Vagina (tissue), 2 donors: ENCODE measurements at regions not wholly inside any gene's neighbourhood (a gene's known extent, or its start where the extent isn't known, plus 50 kb on each side); places are given as distances from the start of the nearest gene placed in this dataset.

Experiments
- DNase-seq, 2 donors: peaks; one replicate each; pipeline ENCODE4 v3.0.0-alpha.2; 2017; ENCODE audit errors: extremely low spot score in 2 of 2
- H3K27ac ChIP-seq: fragments of 200-600 bp; sonication (generic); one replicate; pipeline ENCODE4 v1.5.1; 2019
- H3K27me3 ChIP-seq: fragments of 200-600 bp; sonication (generic); one replicate; pipeline ENCODE4 v1.5.1; 2019
- H3K36me3 ChIP-seq, 2 donors: fragments of 200-600 bp; sonication (generic); one replicate each; pipeline ENCODE4 v1.5.1; 2017 to 2019
- H3K4me1 ChIP-seq: fragments of 200-600 bp; sonication (generic); one replicate; pipeline ENCODE4 v1.5.1; 2019
- H3K4me3 ChIP-seq, 2 donors: fragments of 200-600 bp; sonication (generic); 1 replicate in 1 of 2; 2 replicates in 1 of 2; pipeline ENCODE4 v1.5.1; 2016 to 2019
- H3K9me3 ChIP-seq: fragments of 200-600 bp; sonication (generic); one replicate; pipeline ENCODE4 v1.5.1; 2019
- POLR2A ChIP-seq, 2 donors: fragments of 450-650 bp; IDR thresholded peaks; one replicate each; pipeline ENCODE4 v1.6.1; 2017; ENCODE audit warnings: antibody characterized with exemption in 2 of 2, mild to moderate bottlenecking in 2 of 2, moderate library complexity in 2 of 2
- POLR2AphosphoS5 ChIP-seq, 2 donors: sonication (generic); formaldehyde crosslinking; IDR thresholded peaks; one replicate each; pipeline ENCODE4 v1.9.0; 2017; ENCODE audit warnings: antibody characterized with exemption in 2 of 2, mild to moderate bottlenecking in 2 of 2, low read depth in 1 of 2; ENCODE audit not compliant: insufficient read depth in 1 of 2
- intact Hi-C: fragments of 100-400 bp; cut with DNase I; formaldehyde crosslinking; loops from one replicate; pipeline ENCODE4 v1.15.1; 2023
- TF ChIP-seq, protein P1 (sequence below), 3 experiments: fragments of 450-650 bp in 2 of 3; fragments of 200-600 bp in 1 of 3; sonication (generic) in 1 of 3; IDR thresholded peaks; one replicate each; pipeline ENCODE4 v1.5.1; 2017 to 2019; ENCODE audit warnings: antibody characterized with exemption in 3 of 3, mild to moderate bottlenecking in 2 of 3, moderate library complexity in 2 of 3

GRCh38 chr5:155480731-155481131, 467.2 kb downstream of the KIF4B start:
- Histone ChIP-seq H3K27ac (no peak overlapping the region), H3K36me3 (no peaks in the 10 kb centered on the region)
- DNase-seq, result no peak

GRCh38 chr5:155481182-155481581, 467.6 kb downstream of the KIF4B start:
- H3K27me3 ChIP-seq, result no peaks in the 10 kb centered on the region
- TF ChIP-seq POLR2A (IDR thresholded peaks at IDR 0.05), result no peak
- no peak for TF ChIP-seq POLR2AphosphoS5 (IDR thresholded peaks at IDR 0.05; ENCODE audit: insufficient read depth in 1 of 2, low read depth in 1 of 2)
- TF ChIP-seq, protein P1, sequence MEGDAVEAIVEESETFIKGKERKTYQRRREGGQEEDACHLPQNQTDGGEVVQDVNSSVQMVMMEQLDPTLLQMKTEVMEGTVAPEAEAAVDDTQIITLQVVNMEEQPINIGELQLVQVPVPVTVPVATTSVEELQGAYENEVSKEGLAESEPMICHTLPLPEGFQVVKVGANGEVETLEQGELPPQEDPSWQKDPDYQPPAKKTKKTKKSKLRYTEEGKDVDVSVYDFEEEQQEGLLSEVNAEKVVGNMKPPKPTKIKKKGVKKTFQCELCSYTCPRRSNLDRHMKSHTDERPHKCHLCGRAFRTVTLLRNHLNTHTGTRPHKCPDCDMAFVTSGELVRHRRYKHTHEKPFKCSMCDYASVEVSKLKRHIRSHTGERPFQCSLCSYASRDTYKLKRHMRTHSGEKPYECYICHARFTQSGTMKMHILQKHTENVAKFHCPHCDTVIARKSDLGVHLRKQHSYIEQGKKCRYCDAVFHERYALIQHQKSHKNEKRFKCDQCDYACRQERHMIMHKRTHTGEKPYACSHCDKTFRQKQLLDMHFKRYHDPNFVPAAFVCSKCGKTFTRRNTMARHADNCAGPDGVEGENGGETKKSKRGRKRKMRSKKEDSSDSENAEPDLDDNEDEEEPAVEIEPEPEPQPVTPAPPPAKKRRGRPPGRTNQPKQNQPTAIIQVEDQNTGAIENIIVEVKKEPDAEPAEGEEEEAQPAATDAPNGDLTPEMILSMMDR (IDR thresholded peaks at IDR 0.05), result no peak
- no peaks in the 10 kb centered on the region for H3K36me3 ChIP-seq
- no peaks in the 10 kb centered on the region for H3K9me3 ChIP-seq
- H3K27ac ChIP-seq, result no peak overlapping the region
- H3K4me3 ChIP-seq, result no peak overlapping the region
- intact Hi-C loops, result no loop called here
- no peaks in the 10 kb centered on the region for H3K4me1 ChIP-seq
- no peak for DNase-seq

More at GRCh38 chr5:155480731-155481131, 467.2 kb downstream of the KIF4B start:
- intact Hi-C loops, result no loop called here
- no peaks in the 10 kb centered on the region for H3K4me1 ChIP-seq
- no peak overlapping the region for H3K4me3 ChIP-seq
- TF ChIP-seq, protein P1 (IDR thresholded peaks at IDR 0.05), result no peak
- TF ChIP-seq POLR2AphosphoS5 (IDR thresholded peaks at IDR 0.05; ENCODE audit: insufficient read depth in 1 of 2, low read depth in 1 of 2) (no peak), POLR2A (IDR thresholded peaks at IDR 0.05) (no peak)
- no peaks in the 10 kb centered on the region for H3K27me3 ChIP-seq
- no peaks in the 10 kb centered on the region for H3K9me3 ChIP-seq

GRCh38 chr5:155482428-155482827, 468.9 kb downstream of the KIF4B start:
- Histone ChIP-seq H3K27me3 (no peaks in the 10 kb centered on the region), H3K4me1 (no peaks in the 10 kb centered on the region), H3K27ac (no peak overlapping the region), H3K36me3 (no peaks in the 10 kb centered on the region), H3K4me3 (no peak overlapping the region), H3K9me3 (no peaks in the 10 kb centered on the region)
- DNase-seq, result no peak
- intact Hi-C loops, result no loop called here
- TF ChIP-seq, protein P1 (IDR thresholded peaks at IDR 0.05), result no peak
- TF ChIP-seq POLR2AphosphoS5 (IDR thresholded peaks at IDR 0.05; ENCODE audit: insufficient read depth in 1 of 2, low read depth in 1 of 2) (no peak), POLR2A (IDR thresholded peaks at IDR 0.05) (no peak)

DNA sequence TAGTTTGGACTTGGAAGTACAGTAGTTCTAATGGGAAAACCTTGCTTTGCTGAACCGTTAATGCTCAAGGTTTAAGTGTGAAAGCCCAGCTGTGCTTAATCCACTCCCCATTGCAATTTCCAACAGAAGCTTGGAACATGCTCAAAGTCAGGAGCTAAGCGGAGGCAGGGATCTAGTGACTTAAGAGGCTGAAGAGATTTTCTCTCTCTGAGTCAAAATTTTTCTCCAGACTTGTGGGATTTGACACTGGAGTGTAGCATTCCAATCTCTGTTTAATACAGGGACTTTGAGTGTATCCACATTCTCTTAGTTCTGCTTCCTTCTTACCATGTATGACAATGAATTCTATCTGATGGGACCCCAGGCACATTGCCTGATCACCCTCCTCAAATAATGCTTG, 471.8 kb downstream of the KIF4B start:
- no peaks in the 10 kb centered on the region for H3K9me3 ChIP-seq
- TF ChIP-seq, protein P1 (IDR thresholded peaks at IDR 0.05), result no peak
- no peak for TF ChIP-seq POLR2A (IDR thresholded peaks at IDR 0.05)
- no peak for TF ChIP-seq POLR2AphosphoS5 (IDR thresholded peaks at IDR 0.05; ENCODE audit: insufficient read depth in 1 of 2, low read depth in 1 of 2)
- H3K36me3 ChIP-seq, result no peaks in the 10 kb centered on the region
- no peak overlapping the region for H3K4me3 ChIP-seq
- intact Hi-C loops, result no loop called here
- no peak for DNase-seq
- no peaks in the 10 kb centered on the region for H3K27me3 ChIP-seq
- H3K27ac ChIP-seq, result no peak overlapping the region
- no peaks in the 10 kb centered on the region for H3K4me1 ChIP-seq

- TF ChIP-seq, protein P1 (IDR thresholded peaks at IDR 0.05), result no peak
- no peak for TF ChIP-seq POLR2AphosphoS5 (IDR thresholded peaks at IDR 0.05; ENCODE audit: insufficient read depth in 1 of 2, low read depth in 1 of 2)
- TF ChIP-seq POLR2A (IDR thresholded peaks at IDR 0.05), result no peak
- intact Hi-C loops, result no loop called here
- H3K27ac ChIP-seq, result no peak overlapping the region
Measured at GRCh38 chr5:155489949-155490348, 476.4 kb downstream of the KIF4B start.

More at GRCh38 chr5:155489949-155490348, 476.4 kb downstream of the KIF4B start:
- no peaks in the 10 kb centered on the region for H3K27me3 ChIP-seq
- no peak for DNase-seq
- H3K4me1 ChIP-seq, result no peaks in the 10 kb centered on the region
- H3K4me3 ChIP-seq, result no peak overlapping the region
- no peaks in the 10 kb centered on the region for H3K36me3 ChIP-seq
- no peaks in the 10 kb centered on the region for H3K9me3 ChIP-seq
